ENCODE measurements at regions not wholly inside any gene's neighbourhood (a gene's known extent, or its start where the extent isn't known, plus 50 kb on each side); places are given as distances from the start of the nearest gene placed in this dataset.

- peaks cover 9% of the 10 kb centered on the region for H3K9me3 Mint-ChIP-seq
- POLR2A ChIA-PET, result no interaction called here
- TF ChIP-seq USF1 (CRISPR knock-in tag; IDR thresholded peaks at IDR 0.05) (no peak), CDX4 (CRISPR knock-in tag; IDR thresholded peaks at IDR 0.05; ENCODE audit: borderline replicate concordance) (no peak), ZNF232 (CRISPR knock-in tag; IDR thresholded peaks at IDR 0.05) (no peak), SP1 (CRISPR knock-in tag; conservative IDR thresholded peaks at IDR 0.05) (no peak), NR3C1 (CRISPR knock-in tag; conservative IDR thresholded peaks at IDR 0.05; ENCODE audit: low read depth) (no peak), ZNF512 (CRISPR knock-in tag; IDR thresholded peaks at IDR 0.05; ENCODE audit: borderline replicate concordance) (no peak), PREB (CRISPR knock-in tag; IDR thresholded peaks at IDR 0.05; ENCODE audit: borderline replicate concordance) (no peak), E2F1 (CRISPR knock-in tag; IDR thresholded peaks at IDR 0.05) (no peak), ZNF138 (CRISPR knock-in tag; conservative IDR thresholded peaks at IDR 0.05) (no peak), ERG (CRISPR knock-in tag; IDR thresholded peaks at IDR 0.05) (no peak), ATF1 (CRISPR knock-in tag; IDR thresholded peaks at IDR 0.05) (no peak), STAT6 (CRISPR knock-in tag; conservative IDR thresholded peaks at IDR 0.05; ENCODE audit: low read depth) (no peak), HMGXB4 (CRISPR knock-in tag; IDR thresholded peaks at IDR 0.05) (no peak)
Observed at GRCh38 chr17:73840829-73841228, 196.6 kb upstream of the SDK2 start.

More at GRCh38 chr17:73840829-73841228, 196.6 kb upstream of the SDK2 start:
- CTCF ChIA-PET, result interaction anchor here (3.4 kb wide), 1 partner anchor 131 kb away, joined by 11 read pairs; no protein-coding TSS in a partner anchor
- Mint-ChIP-seq H3K36me3 (peaks cover 7% of the 10 kb centered on the region; the same call in 1 of the 2 replicates), H3K27me3 (ENCODE audit: low read depth) (peaks cover 5% of the 10 kb centered on the region), H3K4me1 (peaks cover 2% of the 10 kb centered on the region; the same call in 1 of the 2 replicates), H3K27ac (no peak overlapping the region), H3K4me3 (no peak overlapping the region)
- DNase-seq (ENCODE audit: low spot score), result no peak
- no peak for ATAC-seq
